ENCODE measurements at regions not wholly inside any gene's neighbourhood (a gene's known extent, or its start where the extent isn't known, plus 50 kb on each side); places are given as distances from the start of the nearest gene placed in this dataset.
"Not testable (repeated sequence)": the region's sequence is repeated elsewhere in the genome, so short reads cannot be mapped to it uniquely, and the experiment has no call there.

DNA sequence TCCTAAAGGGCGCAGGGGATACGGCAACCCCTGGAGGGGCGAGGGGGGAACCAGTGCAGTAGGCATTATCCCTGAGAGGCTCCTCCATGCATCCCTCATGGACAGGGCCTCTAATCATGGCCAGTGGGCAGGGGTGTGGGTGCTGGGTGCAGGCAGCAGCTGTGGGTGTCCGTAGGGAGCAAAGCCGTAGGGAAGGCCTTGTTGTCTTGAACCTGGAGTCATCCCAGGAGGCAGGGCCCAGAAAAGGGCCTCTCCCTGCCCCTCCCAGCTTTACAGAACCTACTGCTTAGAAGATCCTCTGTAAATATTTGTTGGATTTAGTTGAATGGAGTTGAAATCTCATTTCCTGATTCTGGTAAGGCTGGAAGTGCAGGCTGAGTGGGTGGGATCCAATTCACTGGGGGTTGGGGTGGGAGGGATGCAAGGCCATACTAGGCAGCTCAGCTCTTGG is 207.0 kb upstream of the HAAO start:
- TF ChIP-seq, protein P1, sequence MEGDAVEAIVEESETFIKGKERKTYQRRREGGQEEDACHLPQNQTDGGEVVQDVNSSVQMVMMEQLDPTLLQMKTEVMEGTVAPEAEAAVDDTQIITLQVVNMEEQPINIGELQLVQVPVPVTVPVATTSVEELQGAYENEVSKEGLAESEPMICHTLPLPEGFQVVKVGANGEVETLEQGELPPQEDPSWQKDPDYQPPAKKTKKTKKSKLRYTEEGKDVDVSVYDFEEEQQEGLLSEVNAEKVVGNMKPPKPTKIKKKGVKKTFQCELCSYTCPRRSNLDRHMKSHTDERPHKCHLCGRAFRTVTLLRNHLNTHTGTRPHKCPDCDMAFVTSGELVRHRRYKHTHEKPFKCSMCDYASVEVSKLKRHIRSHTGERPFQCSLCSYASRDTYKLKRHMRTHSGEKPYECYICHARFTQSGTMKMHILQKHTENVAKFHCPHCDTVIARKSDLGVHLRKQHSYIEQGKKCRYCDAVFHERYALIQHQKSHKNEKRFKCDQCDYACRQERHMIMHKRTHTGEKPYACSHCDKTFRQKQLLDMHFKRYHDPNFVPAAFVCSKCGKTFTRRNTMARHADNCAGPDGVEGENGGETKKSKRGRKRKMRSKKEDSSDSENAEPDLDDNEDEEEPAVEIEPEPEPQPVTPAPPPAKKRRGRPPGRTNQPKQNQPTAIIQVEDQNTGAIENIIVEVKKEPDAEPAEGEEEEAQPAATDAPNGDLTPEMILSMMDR (IDR thresholded peaks at IDR 0.05; ENCODE audit: insufficient read depth, low read length), result no peak

DNA sequence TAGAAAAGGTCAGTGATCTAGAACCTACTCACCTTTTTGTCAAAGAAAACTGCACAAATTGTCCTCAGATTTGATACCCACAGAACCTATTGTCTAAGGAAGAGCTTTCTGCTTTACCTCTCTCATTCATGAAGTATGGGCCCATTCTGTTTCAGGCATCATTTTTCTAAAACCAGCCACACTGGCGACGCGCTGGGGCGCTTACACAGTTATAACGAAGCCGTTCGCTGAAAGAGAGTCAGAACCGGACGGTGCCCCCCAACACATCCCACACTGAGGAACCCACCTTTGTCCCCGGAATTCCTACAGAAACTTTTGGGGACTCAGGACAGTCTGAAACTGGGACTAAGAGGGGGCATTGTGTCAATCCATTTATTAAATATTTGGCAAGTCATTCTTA is 206.3 kb upstream of the HAAO start:
- H3K4me3 ChIP-seq (ENCODE audit: low read depth, low read length), result no peak overlapping the region
- no peak for DNase-seq (ENCODE audit: low read depth)
- TF ChIP-seq, protein P1 (IDR thresholded peaks at IDR 0.05; ENCODE audit: insufficient read depth, low read length), result no peak

More for the DNA sequence above, 207.0 kb upstream of the HAAO start:
- DNase-seq (ENCODE audit: low read depth), result no peak
- H3K4me3 ChIP-seq (ENCODE audit: low read depth, low read length), result no peak overlapping the region

DNA sequence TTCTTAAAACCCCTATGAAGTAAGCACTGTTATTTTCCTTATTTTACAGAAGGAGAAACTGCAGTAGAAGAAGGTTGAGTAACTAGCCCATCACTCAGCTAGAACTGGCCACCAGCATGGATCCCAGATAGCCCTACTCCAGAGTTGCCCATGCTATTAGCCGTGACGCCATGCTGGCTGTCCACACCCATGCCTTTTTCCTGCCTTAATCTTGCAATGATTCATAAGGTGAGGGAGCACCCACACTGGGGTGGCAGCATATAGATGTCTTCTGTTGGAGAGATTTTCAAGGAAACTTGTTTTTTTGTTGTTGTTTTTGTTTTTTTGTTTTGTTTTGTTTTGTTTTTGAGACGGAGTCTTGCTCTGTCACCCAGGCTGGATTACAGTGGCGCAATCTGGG is 204.1 kb upstream of the HAAO start:
- no peak for DNase-seq (ENCODE audit: low read depth)
- no peak overlapping the region for H3K4me3 ChIP-seq (ENCODE audit: low read depth, low read length)
- TF ChIP-seq, protein P1 (IDR thresholded peaks at IDR 0.05; ENCODE audit: insufficient read depth, low read length), result no peak

DNA sequence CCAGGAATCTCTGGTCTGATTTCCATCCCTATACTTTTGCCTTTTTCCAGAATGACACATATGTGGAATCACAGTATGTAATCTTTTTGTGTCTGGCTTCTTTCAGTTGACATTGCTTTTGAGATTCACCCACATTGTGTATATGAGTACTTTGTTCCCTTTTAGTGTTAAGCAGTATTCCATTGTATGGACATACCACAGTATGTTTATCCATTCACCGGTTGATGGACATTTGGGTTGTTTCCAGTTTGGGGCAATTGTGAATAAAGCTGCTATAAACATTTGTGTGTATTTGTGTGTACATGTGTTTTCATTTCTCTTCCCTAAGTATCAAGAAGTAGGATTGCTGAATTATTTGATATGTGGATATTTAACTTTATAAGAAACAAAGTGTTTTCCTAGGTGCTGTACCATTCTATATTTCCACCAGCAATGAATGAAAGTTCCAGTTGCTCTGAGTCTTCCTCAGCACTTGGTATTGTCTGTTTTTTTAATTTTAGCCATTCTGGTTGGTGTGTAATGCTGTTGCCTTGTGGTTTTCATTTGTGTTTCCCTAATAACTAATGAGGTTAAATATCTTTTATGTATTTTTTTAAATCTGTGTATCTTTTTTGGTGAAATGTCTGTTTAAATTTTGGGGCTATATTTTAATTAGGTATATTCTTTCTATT is 203.5 kb upstream of the HAAO start:
- TF ChIP-seq, protein P1 (IDR thresholded peaks at IDR 0.05; ENCODE audit: insufficient read depth, low read length), result no peak
- no peak overlapping the region for H3K4me3 ChIP-seq (ENCODE audit: low read depth, low read length)
- DNase-seq (ENCODE audit: low read depth), result no peak

DNA sequence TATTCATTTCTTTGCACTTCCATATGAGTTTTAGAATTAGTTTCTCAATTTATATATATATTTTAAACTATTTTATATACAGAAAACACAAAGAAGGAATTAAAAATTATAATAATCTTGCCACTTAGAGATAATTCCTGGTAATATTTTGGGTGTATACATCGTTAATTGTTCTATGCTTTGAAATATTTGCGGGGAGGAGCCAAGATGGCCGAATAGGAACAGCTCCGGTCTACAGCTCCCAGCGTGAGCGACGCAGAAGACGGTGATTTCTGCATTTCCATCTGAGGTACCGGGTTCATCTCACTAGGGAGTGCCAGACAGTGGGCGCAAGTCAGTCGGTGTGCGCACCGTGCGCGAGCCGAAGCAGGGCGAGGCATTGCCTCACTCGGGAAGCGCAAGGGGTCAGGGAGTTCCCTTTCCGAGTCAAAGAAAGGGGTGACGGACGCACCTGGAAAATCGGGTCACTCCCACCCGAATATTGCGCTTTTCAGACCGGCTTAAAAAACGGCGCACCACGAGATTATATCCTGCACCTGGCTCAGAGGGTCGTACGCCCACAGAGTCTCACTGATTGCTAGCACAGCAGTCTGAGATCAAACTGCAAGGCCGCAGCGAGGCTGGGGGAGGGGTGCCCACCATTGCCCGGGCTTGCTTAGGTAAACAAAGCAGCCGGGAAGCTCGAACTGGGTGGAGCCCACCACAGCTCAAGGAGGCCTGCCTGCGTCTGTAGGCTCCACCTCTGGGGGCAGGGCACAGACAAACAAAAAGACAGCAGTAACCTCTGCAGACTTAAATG is 197.1 kb upstream of the HAAO start:
- not testable (repeated sequence) for DNase-seq (ENCODE audit: low read depth); H3K4me3 ChIP-seq (ENCODE audit: low read depth, low read length)

DNA sequence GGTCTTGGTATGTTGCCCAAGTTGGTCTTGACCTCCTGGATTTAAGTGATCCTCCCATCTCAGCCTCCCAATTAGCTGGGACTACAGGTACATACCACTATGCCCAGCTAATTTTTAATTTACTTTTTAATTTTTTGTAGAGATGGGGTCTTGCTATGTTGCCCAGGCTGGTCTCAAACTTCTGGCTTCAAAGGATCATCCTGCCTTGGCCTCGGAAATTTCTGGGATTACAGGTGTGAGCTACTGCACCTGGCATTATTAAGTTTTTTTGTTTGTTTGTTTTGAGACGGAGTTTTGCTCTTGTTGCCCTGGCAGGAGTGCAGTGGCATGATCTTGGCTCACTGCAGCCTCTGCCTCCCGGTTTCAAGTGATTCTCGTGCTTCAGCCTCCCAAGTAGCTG is 195.7 kb upstream of the HAAO start:
- not testable (repeated sequence) for DNase-seq (ENCODE audit: low read depth); H3K4me3 ChIP-seq (ENCODE audit: low read depth, low read length)

DNA sequence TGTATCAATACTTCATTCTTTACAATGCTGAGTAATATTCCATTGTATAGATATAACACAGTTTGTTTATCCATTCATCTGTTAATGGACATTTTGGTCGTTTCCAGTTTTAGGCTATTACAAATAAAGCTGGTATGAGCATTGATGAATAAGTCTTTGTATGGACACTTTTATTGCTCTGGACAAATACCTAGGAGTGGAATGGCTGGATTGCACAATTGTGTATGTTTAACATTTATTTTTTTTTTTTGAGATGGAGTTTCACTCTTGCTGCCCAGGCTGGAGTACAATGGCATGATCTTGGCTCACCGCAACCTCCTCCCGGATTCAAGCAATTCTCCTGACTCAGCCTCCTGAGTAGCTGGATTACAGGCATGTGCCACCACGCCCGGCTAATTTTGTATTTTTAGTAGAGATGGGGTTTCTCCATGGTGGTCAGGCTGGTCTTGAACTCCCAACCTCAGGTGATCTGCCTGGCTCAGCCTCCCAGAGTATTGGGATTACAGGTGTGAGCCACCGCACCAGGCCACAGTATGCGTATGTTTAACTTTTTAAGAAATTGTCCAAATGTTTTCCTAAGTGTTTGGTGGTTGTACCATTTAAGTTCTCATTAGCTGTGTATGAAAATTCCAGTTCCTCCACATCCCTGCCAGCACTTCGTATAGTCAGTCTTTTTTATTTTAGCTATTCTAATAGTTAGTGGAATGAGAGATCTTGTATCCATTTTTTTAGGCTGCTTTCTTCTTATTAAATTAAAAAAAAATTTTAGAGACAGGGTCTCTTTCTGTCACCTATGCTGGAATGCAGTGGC is 194.9 kb upstream of the HAAO start:
- peak; percentile 87 for DNase-seq (ENCODE audit: low read depth)
- TF ChIP-seq, protein P1 (IDR thresholded peaks at IDR 0.05; ENCODE audit: insufficient read depth, low read length), result no peak
- H3K4me3 ChIP-seq (ENCODE audit: low read depth, low read length), result no peak overlapping the region

Data from fibroblast of the aortic adventitia (primary cell).